ENCODE measurements at regions not wholly inside any gene's neighbourhood (a gene's known extent, or its start where the extent isn't known, plus 50 kb on each side); places are given as distances from the start of the nearest gene placed in this dataset.

DNA sequence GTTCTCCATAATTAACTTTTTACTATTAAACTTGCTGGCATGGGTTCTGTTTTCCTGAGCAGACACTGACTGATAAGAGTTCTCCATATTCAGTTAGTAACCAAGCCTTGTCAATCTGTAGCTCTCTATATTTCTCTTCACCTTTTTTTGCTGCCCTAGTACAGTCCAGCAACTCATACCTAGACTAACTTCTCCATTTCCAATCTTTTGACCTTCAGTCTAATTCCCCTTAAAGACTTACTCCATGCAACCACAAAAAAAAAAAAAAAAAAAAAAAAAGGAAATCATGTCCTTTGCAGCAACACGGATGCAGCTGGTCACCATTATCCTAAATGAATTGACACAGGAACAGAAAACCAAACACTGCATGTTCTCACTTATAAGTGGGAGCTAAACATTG is 125.7 kb upstream of the KRAS start:
- Histone ChIP-seq H2AFZ (ENCODE audit: low read depth, low read length) (no peak overlapping the region), H3K27ac (ENCODE audit: low read length) (no peak overlapping the region)

GRCh38 chr12:25372969-25373817 is 122.5 kb upstream of the KRAS start:
- no peaks in the 10 kb centered on the region for H3K9me2 ChIP-seq (ENCODE audit: insufficient read depth, low read length)
- H3K36me3 ChIP-seq (ENCODE audit: insufficient read depth, low read length): no peaks in the 10 kb centered on the region
- no peaks in the 10 kb centered on the region for H3K27me3 ChIP-seq (ENCODE audit: insufficient read depth, low read depth, low read length)
- TF ChIP-seq EP300 (conservative IDR thresholded peaks at IDR 0.05; ENCODE audit: poor library complexity, severe bottlenecking) (no peak), MXI1 (conservative IDR thresholded peaks at IDR 0.05; ENCODE audit: poor library complexity, severe bottlenecking) (no peak), POLR2AphosphoS5 (IDR thresholded peaks at IDR 0.05) (no peak), RAD21 (conservative IDR thresholded peaks at IDR 0.05) (no peak), CTCF (IDR thresholded peaks at IDR 0.05; ENCODE audit: poor library complexity, severe bottlenecking) (no peak)
- H3F3A ChIP-seq (ENCODE audit: insufficient read depth, low read length, poor library complexity, severe bottlenecking): no peaks in the 10 kb centered on the region
- no peaks in the 10 kb centered on the region for H3K9me3 ChIP-seq (ENCODE audit: low read length)
- H2AFZ ChIP-seq (ENCODE audit: low read depth, low read length): no peak overlapping the region
- H3K79me2 ChIP-seq (replicated peaks; ENCODE audit: insufficient read depth, low read length): no peaks in the 10 kb centered on the region
- no peak overlapping the region for H3K4me2 ChIP-seq (ENCODE audit: low read length)
- no peak overlapping the region for H3K4me3 ChIP-seq (ENCODE audit: low read length)
- no peak overlapping the region for H3K27ac ChIP-seq (ENCODE audit: low read length)
- no peaks in the 10 kb centered on the region for H4K20me1 ChIP-seq (ENCODE audit: insufficient read depth)
- no peak overlapping the region for H3K9ac ChIP-seq (ENCODE audit: low read length)

More for the DNA sequence above, 125.7 kb upstream of the KRAS start:
- Histone ChIP-seq H3K9me3 (ENCODE audit: low read length) (no peaks in the 10 kb centered on the region), H3K27me3 (ENCODE audit: insufficient read depth, low read depth, low read length) (no peaks in the 10 kb centered on the region), H3K9me2 (ENCODE audit: insufficient read depth, low read length) (no peaks in the 10 kb centered on the region), H4K20me1 (ENCODE audit: insufficient read depth) (no peaks in the 10 kb centered on the region), H3K4me2 (ENCODE audit: low read length) (no peak overlapping the region), H3F3A (ENCODE audit: insufficient read depth, low read length, poor library complexity, severe bottlenecking) (no peaks in the 10 kb centered on the region), H3K36me3 (ENCODE audit: insufficient read depth, low read length) (no peaks in the 10 kb centered on the region), H3K9ac (ENCODE audit: low read length) (no peak overlapping the region), H3K79me2 (replicated peaks; ENCODE audit: insufficient read depth, low read length) (no peaks in the 10 kb centered on the region), H3K4me3 (ENCODE audit: low read length) (no peak overlapping the region)
- no peak for TF ChIP-seq TAF1 (IDR thresholded peaks at IDR 0.05; ENCODE audit: low read depth)
- no peak for TF ChIP-seq EZH2 (IDR thresholded peaks at IDR 0.05; ENCODE audit: borderline replicate concordance, insufficient read depth, low read length, poor library complexity, severe bottlenecking)
- TF ChIP-seq POLR2AphosphoS5 (IDR thresholded peaks at IDR 0.05): no peak
- TF ChIP-seq RAD21 (conservative IDR thresholded peaks at IDR 0.05): no peak
- no peak for TF ChIP-seq SMC3 (conservative IDR thresholded peaks at IDR 0.05; ENCODE audit: poor library complexity)
- TF ChIP-seq EP300 (conservative IDR thresholded peaks at IDR 0.05; ENCODE audit: poor library complexity, severe bottlenecking): no peak
- TF ChIP-seq, protein P1, sequence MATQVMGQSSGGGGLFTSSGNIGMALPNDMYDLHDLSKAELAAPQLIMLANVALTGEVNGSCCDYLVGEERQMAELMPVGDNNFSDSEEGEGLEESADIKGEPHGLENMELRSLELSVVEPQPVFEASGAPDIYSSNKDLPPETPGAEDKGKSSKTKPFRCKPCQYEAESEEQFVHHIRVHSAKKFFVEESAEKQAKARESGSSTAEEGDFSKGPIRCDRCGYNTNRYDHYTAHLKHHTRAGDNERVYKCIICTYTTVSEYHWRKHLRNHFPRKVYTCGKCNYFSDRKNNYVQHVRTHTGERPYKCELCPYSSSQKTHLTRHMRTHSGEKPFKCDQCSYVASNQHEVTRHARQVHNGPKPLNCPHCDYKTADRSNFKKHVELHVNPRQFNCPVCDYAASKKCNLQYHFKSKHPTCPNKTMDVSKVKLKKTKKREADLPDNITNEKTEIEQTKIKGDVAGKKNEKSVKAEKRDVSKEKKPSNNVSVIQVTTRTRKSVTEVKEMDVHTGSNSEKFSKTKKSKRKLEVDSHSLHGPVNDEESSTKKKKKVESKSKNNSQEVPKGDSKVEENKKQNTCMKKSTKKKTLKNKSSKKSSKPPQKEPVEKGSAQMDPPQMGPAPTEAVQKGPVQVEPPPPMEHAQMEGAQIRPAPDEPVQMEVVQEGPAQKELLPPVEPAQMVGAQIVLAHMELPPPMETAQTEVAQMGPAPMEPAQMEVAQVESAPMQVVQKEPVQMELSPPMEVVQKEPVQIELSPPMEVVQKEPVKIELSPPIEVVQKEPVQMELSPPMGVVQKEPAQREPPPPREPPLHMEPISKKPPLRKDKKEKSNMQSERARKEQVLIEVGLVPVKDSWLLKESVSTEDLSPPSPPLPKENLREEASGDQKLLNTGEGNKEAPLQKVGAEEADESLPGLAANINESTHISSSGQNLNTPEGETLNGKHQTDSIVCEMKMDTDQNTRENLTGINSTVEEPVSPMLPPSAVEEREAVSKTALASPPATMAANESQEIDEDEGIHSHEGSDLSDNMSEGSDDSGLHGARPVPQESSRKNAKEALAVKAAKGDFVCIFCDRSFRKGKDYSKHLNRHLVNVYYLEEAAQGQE (IDR thresholded peaks at IDR 0.05; ENCODE audit: borderline replicate concordance): no peak
- no peak for TF ChIP-seq CTCF (IDR thresholded peaks at IDR 0.05; ENCODE audit: poor library complexity, severe bottlenecking)
- TF ChIP-seq MXI1 (conservative IDR thresholded peaks at IDR 0.05; ENCODE audit: poor library complexity, severe bottlenecking): no peak

Measured in neural cell (in vitro differentiated cells).